GM12892 (cell line): ENCODE measurements at regions not wholly inside any gene's neighbourhood (a gene's known extent, or its start where the extent isn't known, plus 50 kb on each side); places are given as distances from the start of the nearest gene placed in this dataset.

Source experiments
- POLR2A ChIP-seq: IDR thresholded peaks from 2 replicates; pipeline ENCODE4 v1.6.1; 2011; ENCODE audit warnings: low read depth, low read length, control low read depth
- POLR2AphosphoS5 ChIP-seq: IDR thresholded peaks from 2 replicates; pipeline ENCODE4 v1.6.1; 2011; ENCODE audit warnings: low read depth, low read length, control low read depth

DNA sequence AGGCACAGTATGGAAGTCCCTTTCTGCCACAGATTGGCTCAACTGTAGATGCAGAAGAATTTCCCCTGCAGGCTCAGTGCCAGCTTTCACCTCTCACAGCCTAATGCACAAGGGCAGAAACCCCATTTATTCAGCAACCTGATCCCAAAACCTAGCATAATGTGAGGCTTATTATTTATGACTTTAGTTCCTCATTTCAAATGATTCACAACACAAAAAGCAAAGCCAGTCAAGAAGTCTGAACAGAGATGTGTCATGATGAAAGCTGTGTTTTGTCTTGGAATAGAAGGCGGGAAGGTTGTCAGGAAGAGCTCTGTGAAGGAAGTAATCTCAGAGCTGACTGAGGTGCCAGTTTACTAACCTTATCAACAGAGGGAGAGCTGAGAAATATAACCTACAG lies 369.7 kb downstream of the LRRC70 start:
- TF ChIP-seq POLR2AphosphoS5, result no peak
- TF ChIP-seq POLR2A, result no peak
